ENCODE measurements at regions not wholly inside any gene's neighbourhood (a gene's known extent, or its start where the extent isn't known, plus 50 kb on each side); places are given as distances from the start of the nearest gene placed in this dataset.

DNA sequence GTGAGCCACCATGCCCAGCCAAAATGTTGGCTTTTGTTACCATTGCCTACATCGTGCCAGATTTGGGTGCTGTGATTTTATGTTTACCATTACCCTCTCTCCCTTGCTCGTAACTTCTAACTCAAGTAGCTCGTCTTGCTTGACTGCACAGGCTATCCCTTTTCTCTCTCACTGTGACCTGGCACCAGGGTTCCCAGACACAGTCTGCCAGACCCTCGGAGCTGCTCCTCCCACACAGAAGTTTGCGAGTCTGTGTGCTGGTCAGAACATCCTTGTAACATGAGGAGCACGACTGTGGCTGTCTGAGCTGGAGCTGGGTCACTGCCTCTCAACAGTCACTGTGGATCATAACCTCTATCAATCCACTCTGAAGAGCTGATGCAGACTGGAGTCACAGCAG lies 152.5 kb upstream of the ACKR3 start:
- TF ChIP-seq CTCF (conservative IDR thresholded peaks at IDR 0.05 in 1 of 2, IDR thresholded peaks at IDR 0.05 in 1 of 2; ENCODE audit: low read depth in 1 of 2, low read length in 2 of 2) (no peak), EZH2 (IDR thresholded peaks at IDR 0.05; ENCODE audit: low read length, missing control alignments) (no peak)

Data from fibroblast of lung (primary cell).